Panc1 (cell line): ENCODE measurements at regions not wholly inside any gene's neighbourhood (a gene's known extent, or its start where the extent isn't known, plus 50 kb on each side); places are given as distances from the start of the nearest gene placed in this dataset.

ENCODE experiments used
- POLR2AphosphoS5 ChIP-seq: IDR thresholded peaks from 2 replicates; pipeline ENCODE4 v1.6.1; 2012; ENCODE audit warnings: mild to moderate bottlenecking, low read depth, low read length, moderate library complexity
- SIN3A ChIP-seq: IDR thresholded peaks from 2 replicates; pipeline ENCODE4 v1.6.1; 2012; ENCODE audit warnings: low read depth, mild to moderate bottlenecking, low read length, moderate library complexity, borderline replicate concordance; ENCODE audit not compliant: insufficient read depth
- TCF7L2 ChIP-seq: IDR thresholded peaks from 2 replicates; pipeline ENCODE4 v1.6.1; 2011; ENCODE audit warnings: mild to moderate bottlenecking, low read depth, low read length, inconsistent platforms
- TF ChIP-seq, protein P1 (sequence below): fragments of 450-650 bp; IDR thresholded peaks from 2 replicates; pipeline ENCODE4 v1.5.1; 2017; ENCODE audit warnings: mild to moderate bottlenecking
- TF ChIP-seq, protein P2 (sequence below), 2 experiments: IDR thresholded peaks; 2 replicates each; pipeline ENCODE4 v1.6.1; 2011 to 2012; ENCODE audit warnings: low read depth in 2 of 2, control low read depth in 1 of 2, low read length in 1 of 2, mild to moderate bottlenecking in 1 of 2, moderate library complexity in 1 of 2; ENCODE audit not compliant: insufficient read depth in 1 of 2

DNA sequence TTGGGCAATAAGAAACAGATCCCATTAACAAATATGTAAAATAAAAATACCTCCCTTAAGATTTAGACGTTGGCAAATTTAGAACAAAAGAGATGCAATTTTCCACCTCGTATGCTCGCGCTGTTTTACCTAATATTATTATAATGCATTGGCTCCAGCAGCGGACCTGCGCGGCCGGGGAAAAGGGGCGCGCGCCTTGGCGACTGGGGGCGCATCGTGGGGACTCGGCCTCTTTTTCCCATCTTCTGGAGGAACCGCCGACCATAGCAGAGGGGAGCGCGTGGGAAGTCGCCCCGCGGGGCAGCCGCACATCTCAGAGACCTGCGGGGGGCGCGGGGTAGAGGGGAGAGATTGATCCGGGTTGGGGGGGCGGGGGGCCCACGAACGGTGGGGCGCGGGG lies 139.4 kb upstream of the MKI67 start:
- TF ChIP-seq, protein P1, sequence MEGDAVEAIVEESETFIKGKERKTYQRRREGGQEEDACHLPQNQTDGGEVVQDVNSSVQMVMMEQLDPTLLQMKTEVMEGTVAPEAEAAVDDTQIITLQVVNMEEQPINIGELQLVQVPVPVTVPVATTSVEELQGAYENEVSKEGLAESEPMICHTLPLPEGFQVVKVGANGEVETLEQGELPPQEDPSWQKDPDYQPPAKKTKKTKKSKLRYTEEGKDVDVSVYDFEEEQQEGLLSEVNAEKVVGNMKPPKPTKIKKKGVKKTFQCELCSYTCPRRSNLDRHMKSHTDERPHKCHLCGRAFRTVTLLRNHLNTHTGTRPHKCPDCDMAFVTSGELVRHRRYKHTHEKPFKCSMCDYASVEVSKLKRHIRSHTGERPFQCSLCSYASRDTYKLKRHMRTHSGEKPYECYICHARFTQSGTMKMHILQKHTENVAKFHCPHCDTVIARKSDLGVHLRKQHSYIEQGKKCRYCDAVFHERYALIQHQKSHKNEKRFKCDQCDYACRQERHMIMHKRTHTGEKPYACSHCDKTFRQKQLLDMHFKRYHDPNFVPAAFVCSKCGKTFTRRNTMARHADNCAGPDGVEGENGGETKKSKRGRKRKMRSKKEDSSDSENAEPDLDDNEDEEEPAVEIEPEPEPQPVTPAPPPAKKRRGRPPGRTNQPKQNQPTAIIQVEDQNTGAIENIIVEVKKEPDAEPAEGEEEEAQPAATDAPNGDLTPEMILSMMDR, result no peak
- TF ChIP-seq, protein P2, sequence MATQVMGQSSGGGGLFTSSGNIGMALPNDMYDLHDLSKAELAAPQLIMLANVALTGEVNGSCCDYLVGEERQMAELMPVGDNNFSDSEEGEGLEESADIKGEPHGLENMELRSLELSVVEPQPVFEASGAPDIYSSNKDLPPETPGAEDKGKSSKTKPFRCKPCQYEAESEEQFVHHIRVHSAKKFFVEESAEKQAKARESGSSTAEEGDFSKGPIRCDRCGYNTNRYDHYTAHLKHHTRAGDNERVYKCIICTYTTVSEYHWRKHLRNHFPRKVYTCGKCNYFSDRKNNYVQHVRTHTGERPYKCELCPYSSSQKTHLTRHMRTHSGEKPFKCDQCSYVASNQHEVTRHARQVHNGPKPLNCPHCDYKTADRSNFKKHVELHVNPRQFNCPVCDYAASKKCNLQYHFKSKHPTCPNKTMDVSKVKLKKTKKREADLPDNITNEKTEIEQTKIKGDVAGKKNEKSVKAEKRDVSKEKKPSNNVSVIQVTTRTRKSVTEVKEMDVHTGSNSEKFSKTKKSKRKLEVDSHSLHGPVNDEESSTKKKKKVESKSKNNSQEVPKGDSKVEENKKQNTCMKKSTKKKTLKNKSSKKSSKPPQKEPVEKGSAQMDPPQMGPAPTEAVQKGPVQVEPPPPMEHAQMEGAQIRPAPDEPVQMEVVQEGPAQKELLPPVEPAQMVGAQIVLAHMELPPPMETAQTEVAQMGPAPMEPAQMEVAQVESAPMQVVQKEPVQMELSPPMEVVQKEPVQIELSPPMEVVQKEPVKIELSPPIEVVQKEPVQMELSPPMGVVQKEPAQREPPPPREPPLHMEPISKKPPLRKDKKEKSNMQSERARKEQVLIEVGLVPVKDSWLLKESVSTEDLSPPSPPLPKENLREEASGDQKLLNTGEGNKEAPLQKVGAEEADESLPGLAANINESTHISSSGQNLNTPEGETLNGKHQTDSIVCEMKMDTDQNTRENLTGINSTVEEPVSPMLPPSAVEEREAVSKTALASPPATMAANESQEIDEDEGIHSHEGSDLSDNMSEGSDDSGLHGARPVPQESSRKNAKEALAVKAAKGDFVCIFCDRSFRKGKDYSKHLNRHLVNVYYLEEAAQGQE (IDR thresholded peaks at IDR 0.05; ENCODE audit: insufficient read depth in 1 of 2, low read depth in 2 of 2, low read length in 1 of 2), result no peak
- TF ChIP-seq POLR2AphosphoS5 (no peak), TCF7L2 (no peak), SIN3A (no peak)
